ENCODE measurements at regions not wholly inside any gene's neighbourhood (a gene's known extent, or its start where the extent isn't known, plus 50 kb on each side); places are given as distances from the start of the nearest gene placed in this dataset.

DNA sequence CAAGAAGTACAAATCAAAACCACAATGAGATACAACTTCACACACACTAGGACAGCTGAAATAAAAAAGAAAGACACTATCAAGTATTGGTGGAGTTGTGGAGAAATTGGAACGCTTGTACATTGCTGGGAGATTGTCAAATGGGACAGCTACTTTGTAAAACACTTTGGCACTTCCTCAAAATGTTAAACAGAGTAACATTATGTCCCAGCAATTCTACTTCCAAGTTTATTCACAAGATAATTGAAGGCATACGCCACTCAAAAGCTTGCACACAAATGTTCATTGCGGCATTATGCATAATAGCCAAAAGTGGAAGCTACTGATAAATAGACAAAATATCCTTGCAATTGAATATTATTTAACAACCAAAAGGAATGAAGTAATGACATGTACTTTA lies 199.9 kb upstream of the KCNK2 start (continued):
- no peak for TF ChIP-seq SP2 (IDR thresholded peaks at IDR 0.05; ENCODE audit: low read length)
- TF ChIP-seq EGR1 (IDR thresholded peaks at IDR 0.05; ENCODE audit: borderline replicate concordance, low read depth, low read length) = no peak
- no peak for TF ChIP-seq SIN3A (conservative IDR thresholded peaks at IDR 0.05 in 1 of 2, IDR thresholded peaks at IDR 0.05 in 1 of 2; ENCODE audit: low read depth in 1 of 2, low read length in 2 of 2)
- TF ChIP-seq JUN (IDR thresholded peaks at IDR 0.05; ENCODE audit: low read depth, low read length) = no peak
- no peak for TF ChIP-seq GTF2F1 (IDR thresholded peaks at IDR 0.05; ENCODE audit: borderline replicate concordance, low read depth, low read length)
- TF ChIP-seq ATF3 (IDR thresholded peaks at IDR 0.05; ENCODE audit: insufficient read depth, low read depth, low read length) = no peak
- TF ChIP-seq RXRA (IDR thresholded peaks at IDR 0.05; ENCODE audit: insufficient read depth, low read depth, low read length) = no peak
- no peak for TF ChIP-seq ZNF274 (IDR thresholded peaks at IDR 0.05; ENCODE audit: borderline replicate concordance, extremely low read depth, low read length)
- TF ChIP-seq HDAC2 (IDR thresholded peaks at IDR 0.05; ENCODE audit: borderline replicate concordance in 1 of 2, low read depth in 2 of 2, low read length in 2 of 2) = no peak
- TF ChIP-seq MAFK (IDR thresholded peaks at IDR 0.05; ENCODE audit: low read depth, low read length) = no peak
- TF ChIP-seq PHF8 (conservative IDR thresholded peaks at IDR 0.05; ENCODE audit: low read depth, low read length) = no peak
- TF ChIP-seq TCF12 (IDR thresholded peaks at IDR 0.05; ENCODE audit: low read depth, low read length) = no peak
- TF ChIP-seq CREB1 (IDR thresholded peaks at IDR 0.05) = no peak
- TF ChIP-seq ATF2 (IDR thresholded peaks at IDR 0.05; ENCODE audit: low read length) = no peak
- no peak for TF ChIP-seq NANOG (IDR thresholded peaks at IDR 0.05; ENCODE audit: insufficient read depth, low read depth, low read length, poor library complexity, severe bottlenecking)
- no peak for TF ChIP-seq POU5F1 (IDR thresholded peaks at IDR 0.05; ENCODE audit: low read depth, low read length)
- no peak for TF ChIP-seq SP1 (IDR thresholded peaks at IDR 0.05; ENCODE audit: low read depth, low read length)
- no peak for TF ChIP-seq BCL11A (IDR thresholded peaks at IDR 0.05; ENCODE audit: low read depth in 2 of 2, low read length in 2 of 2)
